ENCODE measurements at regions not wholly inside any gene's neighbourhood (a gene's known extent, or its start where the extent isn't known, plus 50 kb on each side); places are given as distances from the start of the nearest gene placed in this dataset.
A peak's percentile ranks its signal among the peaks of the same experiment; 100 is the strongest.

GRCh38 chr10:29840516-29841276 lies 205.9 kb upstream of the SVIL start:
- H3K9me3 Mint-ChIP-seq = peaks cover 0 to 3% (median 0%) of the 10 kb centered on the region in 5 donors
- POLR2A ChIA-PET = no interaction called here
- CTCF ChIA-PET = no interaction called here

GRCh38 chr10:29839826-29840515 lies 205.2 kb upstream of the SVIL start:
- Mint-ChIP-seq H3K36me3 (no peaks in the 10 kb centered on the region), H3K4me3 (no peak overlapping the region), H3K27ac (no peak overlapping the region), H3K9me3 (peaks cover 0 to 2% (median 0%) of the 10 kb centered on the region in 5 donors), H3K4me1 (no peaks in the 10 kb centered on the region), H3K27me3 (peaks cover 2 to 22% of the 10 kb centered on the region in 2 donors)
- H3K4me1 ChIP-seq (ENCODE audit: insufficient read depth, low read length) = no peaks in the 10 kb centered on the region
- H3K27ac ChIP-seq (ENCODE audit: low read depth, low read length) = no peak overlapping the region
- no peak for DNase-seq
- ChIA-PET CTCF (interaction anchor here (0.8 to 1.3 kb wide), 2 partner anchors 25 to 75 kb away, joined by 3 read pairs; no protein-coding TSS in a partner anchor), POLR2A (no interaction called here)
- no peaks in the 10 kb centered on the region for H3K27me3 ChIP-seq (ENCODE audit: insufficient read depth, low read length, poor library complexity, severe bottlenecking)
- no peak overlapping the region for H3K4me3 ChIP-seq (ENCODE audit: low read length)
- H3K36me3 ChIP-seq (ENCODE audit: insufficient read depth, low read length) = no peaks in the 10 kb centered on the region
- H3K9me3 ChIP-seq (ENCODE audit: low read length) = no peaks in the 10 kb centered on the region

More at GRCh38 chr10:29840516-29841276, 205.9 kb upstream of the SVIL start:
- Mint-ChIP-seq H3K36me3 (no peaks in the 10 kb centered on the region), H3K4me1 (no peaks in the 10 kb centered on the region), H3K27ac (no peak overlapping the region), H3K4me3 (no peak overlapping the region), H3K27me3 (peaks cover 2 to 25% of the 10 kb centered on the region in 2 donors)
- Histone ChIP-seq H3K4me1 (ENCODE audit: insufficient read depth, low read length) (no peaks in the 10 kb centered on the region), H3K9me3 (ENCODE audit: low read length) (no peaks in the 10 kb centered on the region), H3K36me3 (ENCODE audit: insufficient read depth, low read length) (no peaks in the 10 kb centered on the region), H3K27ac (ENCODE audit: low read depth, low read length) (no peak overlapping the region), H3K27me3 (ENCODE audit: insufficient read depth, low read length, poor library complexity, severe bottlenecking) (no peaks in the 10 kb centered on the region), H3K4me3 (ENCODE audit: low read length) (no peak overlapping the region)
- DNase-seq = no peak

- H3K4me3 Mint-ChIP-seq = peak overlapping the region in 1 of 7 donors; percentile 29
- Histone ChIP-seq H3K27ac (ENCODE audit: low read depth, low read length) (no peak overlapping the region), H3K9me3 (ENCODE audit: low read length) (no peaks in the 10 kb centered on the region), H3K36me3 (ENCODE audit: insufficient read depth, low read length) (no peaks in the 10 kb centered on the region), H3K4me1 (ENCODE audit: insufficient read depth, low read length) (no peaks in the 10 kb centered on the region), H3K27me3 (ENCODE audit: insufficient read depth, low read length, poor library complexity, severe bottlenecking) (no peaks in the 10 kb centered on the region), H3K4me3 (ENCODE audit: low read length) (no peak overlapping the region)
- CTCF ChIA-PET = interaction anchor here (1.3 kb wide), 1 partner anchor 23 kb away, joined by 3 read pairs; no protein-coding TSS in a partner anchor
- H3K36me3 Mint-ChIP-seq = no peaks in the 10 kb centered on the region
- no peaks in the 10 kb centered on the region for H3K4me1 Mint-ChIP-seq
- POLR2A ChIA-PET = no interaction called here
- no peak for DNase-seq
- no peaks in the 10 kb centered on the region for H3K9me3 Mint-ChIP-seq
- peaks cover 4 to 22% of the 10 kb centered on the region in 2 donors for H3K27me3 Mint-ChIP-seq
- no peak overlapping the region for H3K27ac Mint-ChIP-seq
These were observed 203.8 kb upstream of the SVIL start for GRCh38 chr10:29838539-29838938.

- Histone ChIP-seq H3K9me3 (ENCODE audit: low read length) (no peaks in the 10 kb centered on the region), H3K27me3 (ENCODE audit: insufficient read depth, low read length, poor library complexity, severe bottlenecking) (no peaks in the 10 kb centered on the region), H3K36me3 (ENCODE audit: insufficient read depth, low read length) (no peaks in the 10 kb centered on the region), H3K4me1 (ENCODE audit: insufficient read depth, low read length) (no peaks in the 10 kb centered on the region), H3K4me3 (ENCODE audit: low read length) (no peak overlapping the region), H3K27ac (ENCODE audit: low read depth, low read length) (no peak overlapping the region)
- ChIA-PET POLR2A (no interaction called here), CTCF (no interaction called here)
- H3K9me3 Mint-ChIP-seq = no peaks in the 10 kb centered on the region
- no peaks in the 10 kb centered on the region for H3K36me3 Mint-ChIP-seq
- no peak overlapping the region for H3K4me3 Mint-ChIP-seq
- H3K27ac Mint-ChIP-seq = no peak overlapping the region
- peaks cover 6 to 27% of the 10 kb centered on the region in 2 donors for H3K27me3 Mint-ChIP-seq
- no peak for DNase-seq
- no peaks in the 10 kb centered on the region for H3K4me1 Mint-ChIP-seq
These were observed 202.8 kb upstream of the SVIL start for GRCh38 chr10:29837586-29837985.

GRCh38 chr10:29836396-29836795 lies 201.6 kb upstream of the SVIL start:
- POLR2A ChIA-PET = no interaction called here

DNA sequence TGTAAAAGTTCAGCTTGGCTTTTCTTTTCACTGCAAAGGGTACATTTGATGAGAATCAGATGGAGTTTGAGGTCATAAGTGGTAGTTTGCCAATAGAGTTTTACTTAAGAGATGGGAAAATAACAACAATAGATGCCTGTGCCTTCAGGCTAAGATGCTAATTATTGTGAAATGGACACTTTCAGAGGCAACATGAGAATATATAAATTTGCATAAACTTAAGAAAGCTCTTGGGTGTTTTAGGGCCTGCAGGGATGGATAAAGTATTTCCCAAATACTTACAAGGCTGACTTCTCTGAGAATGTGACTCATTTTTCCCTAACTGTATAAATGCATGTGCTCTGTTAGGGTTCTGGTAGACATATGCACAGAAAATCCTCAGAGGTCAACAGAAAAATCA lies 200.3 kb upstream of the SVIL start:
- no peaks in the 10 kb centered on the region for H3K9me3 ChIP-seq (ENCODE audit: low read length)
- no peaks in the 10 kb centered on the region for H3K36me3 ChIP-seq (ENCODE audit: insufficient read depth, low read length)
- Mint-ChIP-seq H3K27ac (no peak overlapping the region), H3K36me3 (peaks cover 0 to 5% (median 0%) of the 10 kb centered on the region in 3 donors), H3K27me3 (peaks cover 7 to 27% of the 10 kb centered on the region in 2 donors), H3K9me3 (peaks cover 0 to 2% (median 0%) of the 10 kb centered on the region in 5 donors), H3K4me3 (no peak overlapping the region), H3K4me1 (no peaks in the 10 kb centered on the region)
- no peak overlapping the region for H3K27ac ChIP-seq (ENCODE audit: low read depth, low read length)
- no peaks in the 10 kb centered on the region for H3K27me3 ChIP-seq (ENCODE audit: insufficient read depth, low read length, poor library complexity, severe bottlenecking)
- POLR2A ChIA-PET = no interaction called here
- no peaks in the 10 kb centered on the region for H3K4me1 ChIP-seq (ENCODE audit: insufficient read depth, low read length)
- CTCF ChIA-PET = no interaction called here
- H3K4me3 ChIP-seq (ENCODE audit: low read length) = no peak overlapping the region
- DNase-seq = no peak

More at GRCh38 chr10:29836396-29836795, 201.6 kb upstream of the SVIL start:
- no peaks in the 10 kb centered on the region for H3K4me1 ChIP-seq (ENCODE audit: insufficient read depth, low read length)
- no peaks in the 10 kb centered on the region for H3K9me3 ChIP-seq (ENCODE audit: low read length)
- CTCF ChIA-PET = no interaction called here
- no peak overlapping the region for H3K4me3 Mint-ChIP-seq
- peaks cover 7 to 27% of the 10 kb centered on the region in 2 donors for H3K27me3 Mint-ChIP-seq
- H3K36me3 ChIP-seq (ENCODE audit: insufficient read depth, low read length) = no peaks in the 10 kb centered on the region
- H3K27ac ChIP-seq (ENCODE audit: low read depth, low read length) = no peak overlapping the region
- no peak for DNase-seq
- no peak overlapping the region for H3K4me3 ChIP-seq (ENCODE audit: low read length)
- no peak overlapping the region for H3K27ac Mint-ChIP-seq
- H3K4me1 Mint-ChIP-seq = no peaks in the 10 kb centered on the region
- H3K9me3 Mint-ChIP-seq = no peaks in the 10 kb centered on the region
- H3K27me3 ChIP-seq (ENCODE audit: insufficient read depth, low read length, poor library complexity, severe bottlenecking) = no peaks in the 10 kb centered on the region
- peaks cover 0 to 5% (median 0%) of the 10 kb centered on the region in 3 donors for H3K36me3 Mint-ChIP-seq

- Mint-ChIP-seq H3K4me1 (no peaks in the 10 kb centered on the region), H3K27me3 (peaks cover 9 to 18% of the 10 kb centered on the region in 2 donors), H3K27ac (no peak overlapping the region), H3K36me3 (peaks cover 0 to 11% (median 0%) of the 10 kb centered on the region in 3 donors), H3K4me3 (no peak overlapping the region), H3K9me3 (peaks cover 0 to 4% (median 2%) of the 10 kb centered on the region in 5 donors)
- CTCF ChIA-PET = no interaction called here
- POLR2A ChIA-PET = no interaction called here
- H3K4me1 ChIP-seq (ENCODE audit: insufficient read depth, low read length) = no peaks in the 10 kb centered on the region
- no peaks in the 10 kb centered on the region for H3K9me3 ChIP-seq (ENCODE audit: low read length)
- H3K27ac ChIP-seq (ENCODE audit: low read depth, low read length) = no peak overlapping the region
- DNase-seq = no peak
- no peak overlapping the region for H3K4me3 ChIP-seq (ENCODE audit: low read length)
- no peaks in the 10 kb centered on the region for H3K36me3 ChIP-seq (ENCODE audit: insufficient read depth, low read length)
- no peaks in the 10 kb centered on the region for H3K27me3 ChIP-seq (ENCODE audit: insufficient read depth, low read length, poor library complexity, severe bottlenecking)
These were observed 196.1 kb upstream of the SVIL start for GRCh38 chr10:29830531-29831512.

All from CD8-positive, alpha-beta memory T cell (primary cell).